Transverse colon (tissue), 4 donors: ENCODE measurements at regions not wholly inside any gene's neighbourhood (a gene's known extent, or its start where the extent isn't known, plus 50 kb on each side); places are given as distances from the start of the nearest gene placed in this dataset.

ENCODE experiments used
- DNase-seq: peaks from one replicate; pipeline ENCODE4 v3.0.0-alpha.2; 2019
- H3K27ac ChIP-seq, 4 donors: fragments of 200-600 bp; sonication (generic); 2 replicates each; pipeline ENCODE4 v1.5.1; 2016 to 2018; ENCODE audit warnings: inconsistent platforms in 4 of 4
- H3K27me3 ChIP-seq: fragments of 200-600 bp; sonication (generic); 2 replicates; pipeline ENCODE4 v1.5.1; 2017; ENCODE audit warnings: inconsistent platforms
- H3K36me3 ChIP-seq, 4 donors: fragments of 200-600 bp; sonication (generic); 2 replicates each; pipeline ENCODE4 v1.5.1; 2017 to 2019; ENCODE audit warnings: inconsistent platforms in 4 of 4
- H3K4me1 ChIP-seq, 4 donors: fragments of 200-600 bp; sonication (generic); 2 replicates each; pipeline ENCODE4 v1.5.1; 2017 to 2020; ENCODE audit warnings: inconsistent platforms in 4 of 4
- H3K4me3 ChIP-seq, 4 donors: fragments of 200-600 bp; sonication (generic); 1 replicate in 1 of 4; 2 replicates in 3 of 4; pipeline versions ENCODE4 v1.5.1 to v1.6.1; 2017 to 2019; ENCODE audit warnings: inconsistent platforms in 4 of 4
- H3K9me3 ChIP-seq, 2 donors: fragments of 200-600 bp; sonication (generic); 2 replicates each; pipeline ENCODE4 v1.5.1; 2017 to 2019; ENCODE audit warnings: inconsistent platforms in 2 of 2
- EP300 ChIP-seq: sonication (generic); formaldehyde crosslinking; IDR thresholded peaks from one replicate; pipeline ENCODE4 v1.6.1; 2017; ENCODE audit warnings: antibody characterized with exemption, low read depth
- POLR2A ChIP-seq: fragments of 450-650 bp; IDR thresholded peaks from one replicate; pipeline ENCODE4 v1.6.1; 2016; ENCODE audit warnings: antibody characterized with exemption, mild to moderate bottlenecking, moderate library complexity
- POLR2AphosphoS5 ChIP-seq, 3 donors: sonication (generic); formaldehyde crosslinking; IDR thresholded peaks; one replicate each; pipeline ENCODE4 v1.6.1; 2016; ENCODE audit warnings: antibody characterized with exemption in 3 of 3
- WGBS, 2 donors: methylation state at CpG; one replicate each; pipeline ENCODE4 v1.1.5; 2018; ENCODE audit warnings: low coverage in 1 of 2; 5-methylcytosine and 5-hydroxymethylcytosine counted together
- in situ Hi-C, 4 donors: fragments of 200-750 bp; cut with MboI; loops; one replicate each; pipeline versions ENCODE4 v1.15.0 to v1.15.1; 2017; ENCODE audit warnings: low sequenced_read_pairs in 3 of 4, low pct_ligation_motif_present in 1 of 4, low pct_unique_long_range_greater_than_20kb in 1 of 4
- intact Hi-C: fragments of 100-400 bp; cut with DNase I; formaldehyde crosslinking; loops from one replicate; pipeline ENCODE4 v1.15.1; 2023; ENCODE audit warnings: low total_unique reads
- TF ChIP-seq, protein P1 (sequence below), 5 experiments: fragments of 200-600 bp in 3 of 5; fragments of 450-650 bp in 2 of 5; sonication (generic) in 3 of 5; IDR thresholded peaks; 1 replicate in 2 of 5; 2 replicates in 3 of 5; pipeline ENCODE4 v1.5.1; 2016 to 2017; ENCODE audit warnings: antibody characterized with exemption in 5 of 5, inconsistent platforms in 3 of 5, mild to moderate bottlenecking in 2 of 5, moderate library complexity in 1 of 5

DNA sequence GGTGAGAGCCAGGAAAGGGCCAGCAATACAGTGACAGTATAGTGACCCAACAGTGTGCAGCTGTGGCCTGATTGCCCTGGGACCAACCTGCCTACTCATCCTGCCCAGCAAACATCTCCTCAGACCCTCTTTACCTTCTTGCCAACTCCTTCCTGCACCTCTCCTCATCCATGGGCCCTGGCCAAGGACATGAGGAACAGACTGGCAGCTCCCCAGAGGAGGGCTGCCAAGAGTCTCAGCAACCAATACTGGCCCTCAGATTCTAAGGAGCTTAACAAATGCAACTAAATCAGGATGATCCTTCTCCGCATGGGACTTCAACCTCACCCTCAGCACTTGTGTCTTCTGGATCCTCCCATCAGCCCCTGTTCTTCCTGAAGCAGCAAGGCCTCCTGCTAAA, 77.0 kb downstream of the RPL27A start:
- H3K4me3 ChIP-seq = no peak overlapping the region
- H3K36me3 ChIP-seq = no peaks in the 10 kb centered on the region
- peak overlapping the region; percentile 78 to 83 (median 79) for H3K27ac ChIP-seq
- DNase-seq = no peak
- H3K27me3 ChIP-seq = no peaks in the 10 kb centered on the region
- no peaks in the 10 kb centered on the region for H3K9me3 ChIP-seq
- intact Hi-C loops = no loop called here
- WGBS, 2 donors = 62% methylated on average over 1 of the region's 1 CpG; no CpG with 5 or more reads in 1 of the 2 donors
- TF ChIP-seq EP300 = no peak
- TF ChIP-seq POLR2AphosphoS5 (IDR thresholded peaks at IDR 0.05) = peak in 1 of 3 donors; percentile 32
- peaks cover 47 to 74% (median 57%) of the 10 kb centered on the region in 4 donors for H3K4me1 ChIP-seq
- in situ Hi-C loops = no loop called here

DNA sequence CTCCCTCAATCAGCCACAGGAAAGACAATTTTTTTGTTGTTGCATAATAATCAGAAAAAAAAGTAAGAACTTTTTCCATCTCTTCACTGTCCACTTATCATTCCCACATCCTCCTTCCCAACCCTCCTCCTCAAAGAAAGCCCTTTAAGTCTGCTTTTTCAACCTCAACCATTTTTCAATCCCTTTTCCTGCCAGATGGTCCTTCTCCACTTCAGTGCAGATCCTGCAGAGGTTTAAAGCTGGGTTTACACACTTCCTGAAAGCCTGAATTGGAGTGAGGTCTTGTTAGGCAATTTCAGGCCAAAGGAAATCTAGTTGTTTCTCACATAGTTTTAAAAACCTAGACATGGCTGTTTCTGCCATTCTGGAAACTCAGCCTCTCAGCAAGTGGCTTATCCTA, 78.3 kb downstream of the RPL27A start:
- TF ChIP-seq POLR2AphosphoS5 (IDR thresholded peaks at IDR 0.05) (peak in 2 of 3 donors; percentile 36 to 45), EP300 (no peak), POLR2A (no peak)
- TF ChIP-seq, protein P1, sequence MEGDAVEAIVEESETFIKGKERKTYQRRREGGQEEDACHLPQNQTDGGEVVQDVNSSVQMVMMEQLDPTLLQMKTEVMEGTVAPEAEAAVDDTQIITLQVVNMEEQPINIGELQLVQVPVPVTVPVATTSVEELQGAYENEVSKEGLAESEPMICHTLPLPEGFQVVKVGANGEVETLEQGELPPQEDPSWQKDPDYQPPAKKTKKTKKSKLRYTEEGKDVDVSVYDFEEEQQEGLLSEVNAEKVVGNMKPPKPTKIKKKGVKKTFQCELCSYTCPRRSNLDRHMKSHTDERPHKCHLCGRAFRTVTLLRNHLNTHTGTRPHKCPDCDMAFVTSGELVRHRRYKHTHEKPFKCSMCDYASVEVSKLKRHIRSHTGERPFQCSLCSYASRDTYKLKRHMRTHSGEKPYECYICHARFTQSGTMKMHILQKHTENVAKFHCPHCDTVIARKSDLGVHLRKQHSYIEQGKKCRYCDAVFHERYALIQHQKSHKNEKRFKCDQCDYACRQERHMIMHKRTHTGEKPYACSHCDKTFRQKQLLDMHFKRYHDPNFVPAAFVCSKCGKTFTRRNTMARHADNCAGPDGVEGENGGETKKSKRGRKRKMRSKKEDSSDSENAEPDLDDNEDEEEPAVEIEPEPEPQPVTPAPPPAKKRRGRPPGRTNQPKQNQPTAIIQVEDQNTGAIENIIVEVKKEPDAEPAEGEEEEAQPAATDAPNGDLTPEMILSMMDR (IDR thresholded peaks at IDR 0.05) = no peak
- Histone ChIP-seq H3K36me3 (no peaks in the 10 kb centered on the region), H3K4me3 (no peak overlapping the region), H3K9me3 (no peaks in the 10 kb centered on the region), H3K4me1 (peaks cover 47 to 79% (median 58%) of the 10 kb centered on the region in 4 donors), H3K27me3 (no peaks in the 10 kb centered on the region), H3K27ac (peak overlapping the region; percentile 78 to 83 (median 79))
- intact Hi-C loops (no loop called here), in situ Hi-C loops (no loop called here)
- DNase-seq = no peak

DNA sequence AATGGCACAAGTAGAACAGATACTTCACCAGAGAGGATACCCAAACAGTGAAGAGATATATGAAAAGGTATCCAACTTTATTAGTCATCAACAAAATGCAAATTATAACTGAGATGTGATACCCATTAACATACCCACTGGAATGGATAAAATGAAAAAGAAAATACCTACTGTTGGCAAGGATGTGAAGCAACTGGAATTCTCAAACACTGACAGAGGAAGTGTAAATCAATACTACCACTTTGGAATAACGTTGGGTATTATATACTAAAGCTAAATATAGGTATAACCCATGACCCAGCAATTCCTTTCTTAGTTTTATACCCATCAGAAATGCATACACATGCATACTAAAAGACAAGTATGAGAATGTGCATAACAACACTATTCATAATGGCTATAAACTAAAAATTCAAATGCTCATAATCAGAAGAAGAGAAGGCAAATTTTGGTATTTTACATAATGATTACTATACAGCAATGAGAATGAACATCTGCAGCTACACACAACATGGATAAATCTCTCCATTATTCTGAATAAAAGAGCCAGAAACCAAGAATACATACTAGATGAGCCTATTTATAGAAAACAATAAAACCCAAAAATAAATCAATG, 80.6 kb downstream of the RPL27A start:
- whole genome bisulfite sequencing, 2 donors = 0 to 18% methylated on average over 1 of the region's 1 CpG
- Histone ChIP-seq H3K4me3 (no peak overlapping the region), H3K4me1 (peaks cover 38 to 79% (median 44%) of the 10 kb centered on the region in 4 donors), H3K9me3 (no peaks in the 10 kb centered on the region), H3K27me3 (no peaks in the 10 kb centered on the region), H3K27ac (peak overlapping the region; percentile 8 to 83 (median 80)), H3K36me3 (no peaks in the 10 kb centered on the region)
- DNase-seq = no peak
- intact Hi-C loops = no loop called here
- no peak for TF ChIP-seq POLR2A
- TF ChIP-seq, protein P1 (IDR thresholded peaks at IDR 0.05) = no peak
- TF ChIP-seq POLR2AphosphoS5 (IDR thresholded peaks at IDR 0.05) = no peak
- in situ Hi-C loops = no loop called here

DNA sequence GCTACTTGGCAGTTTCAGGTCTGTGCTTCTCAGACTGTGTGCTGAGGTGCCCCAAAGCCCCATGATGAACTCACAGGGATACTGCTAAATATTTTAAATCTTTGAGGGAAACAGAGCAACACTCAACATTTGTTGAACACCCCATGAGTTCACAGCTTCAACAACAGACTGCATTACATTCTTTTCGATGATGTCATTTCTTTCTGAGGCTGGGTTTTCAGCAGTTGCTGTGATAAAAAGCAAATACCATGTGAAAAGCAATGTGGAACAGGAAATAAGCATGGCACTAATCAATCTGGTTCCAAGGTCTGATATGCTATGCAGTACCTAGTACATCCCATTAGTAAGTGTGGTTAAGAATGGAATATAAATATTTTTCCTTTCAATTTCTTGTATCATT, 82.7 kb downstream of the RPL27A start:
- Histone ChIP-seq H3K27me3 (no peaks in the 10 kb centered on the region), H3K36me3 (no peaks in the 10 kb centered on the region), H3K9me3 (no peaks in the 10 kb centered on the region), H3K4me3 (no peak overlapping the region), H3K27ac (peak overlapping the region; percentile 68 to 83 (median 75)), H3K4me1 (peaks cover 27 to 69% (median 32%) of the 10 kb centered on the region in 4 donors)
- in situ Hi-C loops (no loop called here), intact Hi-C loops (no loop called here)
- no peak for DNase-seq
- no peak for TF ChIP-seq POLR2AphosphoS5 (IDR thresholded peaks at IDR 0.05)
- TF ChIP-seq POLR2A = no peak
- TF ChIP-seq, protein P1 (IDR thresholded peaks at IDR 0.05) = no peak
- no peak for TF ChIP-seq EP300
- 52 to 89% methylated on average over 1 of the region's 1 CpG for WGBS, 2 donors
